ENCODE measurements at regions not wholly inside any gene's neighbourhood (a gene's known extent, or its start where the extent isn't known, plus 50 kb on each side); places are given as distances from the start of the nearest gene placed in this dataset.
"Not testable (repeated sequence)": the region's sequence is repeated elsewhere in the genome, so short reads cannot be mapped to it uniquely, and the experiment has no call there.

GRCh38 chr4:82247171-82247570, 126.6 kb downstream of the HNRNPD start:
- DNase-seq: no peak

- no peak for DNase-seq
These were observed 132.3 kb downstream of the HNRNPD start for GRCh38 chr4:82241534-82241933.

GRCh38 chr4:82240410-82240809, 133.4 kb downstream of the HNRNPD start:
- no peak for DNase-seq

- not testable (repeated sequence) for DNase-seq
These were observed 136.6 kb downstream of the HNRNPD start for GRCh38 chr4:82237142-82237541.

- no peak for DNase-seq
These were observed 138.4 kb downstream of the HNRNPD start for GRCh38 chr4:82235346-82235745.

- no peak for DNase-seq
These were observed 140.9 kb downstream of the HNRNPD start for GRCh38 chr4:82232891-82233290.

GRCh38 chr4:82231806-82232205, 142.0 kb downstream of the HNRNPD start:
- no peak for DNase-seq

- no peak for DNase-seq
These were observed 143.5 kb downstream of the HNRNPD start for GRCh38 chr4:82230306-82230705.

- no peak for DNase-seq
These were observed 148.8 kb downstream of the HNRNPD start for GRCh38 chr4:82225030-82225429.

GRCh38 chr4:82223715-82224114, 150.1 kb downstream of the HNRNPD start:
- no peak for DNase-seq

GRCh38 chr4:82219346-82219745, 154.4 kb downstream of the HNRNPD start:
- DNase-seq: no peak

- no peak for DNase-seq
These were observed 155.6 kb downstream of the HNRNPD start for GRCh38 chr4:82217986-82218715.

- no peak for DNase-seq
These were observed 157.6 kb downstream of the HNRNPD start for GRCh38 chr4:82216219-82216618.

- no peak for DNase-seq
These were observed 158.0 kb downstream of the HNRNPD start for GRCh38 chr4:82215800-82216199.

GRCh38 chr4:82215039-82215438, 158.8 kb downstream of the HNRNPD start:
- no peak for DNase-seq

- no peak for DNase-seq
These were observed 160.0 kb downstream of the HNRNPD start for GRCh38 chr4:82213485-82214417.

GRCh38 chr4:82201805-82202641, 171.8 kb downstream of the HNRNPD start:
- peak; percentile 68 for DNase-seq

- DNase-seq: no peak
These were observed 172.5 kb downstream of the HNRNPD start for GRCh38 chr4:82201303-82201702.

- DNase-seq: no peak
These were observed 173.7 kb downstream of the HNRNPD start for GRCh38 chr4:82200046-82200445.

GRCh38 chr4:82194329-82194728, 179.5 kb downstream of the HNRNPD start:
- DNase-seq: no peak

GRCh38 chr4:82192017-82192673, 181.6 kb downstream of the HNRNPD start:
- DNase-seq: no peak

GRCh38 chr4:82181789-82182188, 192.0 kb downstream of the HNRNPD start:
- no peak for DNase-seq

GRCh38 chr4:82172186-82172585, 201.6 kb downstream of the HNRNPD start:
- no peak for DNase-seq

Measured in stimulated activated CD8-positive, alpha-beta memory T cell treated with anti-CD3 and anti-CD28 coated beads, Interleukin-4, amount 100 ng/mL, for 48 hours (primary cell).